GM18519 (cell line): ENCODE measurements at regions not wholly inside any gene's neighbourhood (a gene's known extent, or its start where the extent isn't known, plus 50 kb on each side); places are given as distances from the start of the nearest gene placed in this dataset.

Experiments
- ATAC-seq: cut with Tn5 transposase; IDR thresholded peaks from one replicate; pipeline ENCODE4 v1.9.1; 2021; ENCODE audit warnings: mild to moderate bottlenecking, moderate library complexity; ENCODE audit not compliant: unreplicated experiment, low FRiP score

DNA sequence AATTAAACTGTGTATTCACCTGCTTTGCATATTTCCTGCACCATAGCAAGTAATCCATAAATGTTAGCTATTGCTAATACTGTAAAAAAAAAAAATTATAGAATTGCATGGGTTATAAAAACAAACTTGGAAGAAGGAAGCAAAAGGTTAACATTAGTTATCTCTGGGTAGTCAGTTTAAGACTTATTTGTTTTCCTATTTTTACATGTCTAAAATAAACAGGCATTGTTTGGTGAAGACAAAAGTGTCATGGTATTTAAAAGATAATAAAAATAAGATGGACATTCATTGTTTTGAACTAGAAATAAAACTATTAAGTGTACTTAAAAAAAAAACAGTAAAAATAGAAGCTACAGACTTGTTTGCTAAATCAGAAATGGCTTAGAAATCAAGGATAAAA is 313.8 kb downstream of the SOX9 start:
- ATAC-seq: no peak

DNA sequence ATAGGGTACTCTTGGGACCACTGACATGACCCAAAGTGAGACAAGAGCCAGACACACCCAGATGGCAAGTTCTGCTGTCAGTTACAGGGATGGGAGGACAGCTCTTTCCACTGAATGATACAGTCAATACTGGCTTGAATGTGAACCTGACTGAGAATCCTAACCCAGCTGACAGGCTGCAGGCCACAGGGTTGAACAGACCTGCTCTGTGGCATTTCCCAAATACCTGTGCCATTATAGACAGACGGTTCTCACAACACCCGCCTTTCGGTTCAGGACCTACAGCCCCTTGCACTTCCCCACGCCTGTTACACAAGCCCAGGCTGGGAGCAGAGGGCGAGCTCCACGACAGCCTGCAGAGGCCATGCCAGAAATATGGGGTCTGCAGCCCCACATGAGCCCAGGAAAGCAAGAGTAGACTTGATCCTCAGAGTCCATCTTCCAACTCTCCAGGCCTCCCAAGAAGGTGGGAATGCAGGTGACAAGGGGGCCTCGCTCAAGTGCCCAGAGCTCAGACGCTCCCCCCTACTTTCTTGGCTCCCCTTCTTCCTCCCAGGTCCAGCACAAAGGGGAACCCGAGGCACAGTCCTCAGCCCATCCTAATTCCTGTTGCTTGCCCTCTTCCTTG is 314.3 kb downstream of the SOX9 start:
- no peak for ATAC-seq

DNA sequence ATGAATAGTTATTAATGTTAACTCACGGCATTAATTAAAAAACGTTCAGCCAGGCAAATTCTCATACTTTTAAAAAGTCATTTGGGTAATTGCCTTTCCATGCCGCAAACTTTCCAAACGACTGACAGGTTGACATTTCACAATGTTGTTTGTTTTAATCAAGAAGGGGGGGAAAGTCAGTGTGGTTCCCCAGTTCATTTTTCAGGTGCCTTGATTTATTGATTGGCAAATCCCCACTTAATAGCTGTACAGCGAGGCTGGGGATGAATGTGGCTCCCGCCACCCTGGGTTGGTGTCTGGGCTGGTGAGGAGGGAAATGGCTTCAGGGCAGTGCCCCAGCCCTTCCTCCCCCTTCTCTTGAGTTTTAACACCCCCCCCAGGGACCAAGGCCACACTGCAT is 318.0 kb downstream of the SOX9 start:
- no peak for ATAC-seq

DNA sequence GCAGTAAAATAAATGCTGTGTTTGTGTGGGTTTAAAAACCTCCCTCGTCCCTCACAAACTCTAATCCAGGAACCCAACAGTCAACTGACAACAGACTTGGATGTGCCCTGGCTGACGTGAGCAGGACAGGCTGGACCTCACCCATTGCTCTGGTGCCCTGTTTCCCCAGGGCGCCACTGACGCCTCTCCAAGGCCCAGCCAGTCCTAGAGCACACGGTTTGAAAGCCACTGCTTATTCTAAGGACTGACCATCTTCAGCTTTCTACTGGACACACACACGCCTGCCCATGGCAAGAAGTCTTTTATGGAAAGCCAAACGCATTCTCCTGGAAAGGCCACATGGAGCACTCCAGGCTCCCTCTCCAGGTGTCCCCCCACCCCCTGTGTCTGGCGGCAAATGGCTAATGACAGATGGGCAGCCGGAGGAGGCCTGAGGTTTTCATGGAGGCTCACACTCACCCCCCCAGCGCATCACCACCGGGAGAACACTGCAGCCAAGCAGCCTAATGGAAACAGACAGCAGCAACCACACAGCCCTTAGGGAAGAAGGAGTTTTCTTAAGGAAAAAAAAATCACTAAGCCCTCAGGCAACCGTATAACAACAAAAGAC is 319.2 kb downstream of the SOX9 start:
- ATAC-seq: no peak

DNA sequence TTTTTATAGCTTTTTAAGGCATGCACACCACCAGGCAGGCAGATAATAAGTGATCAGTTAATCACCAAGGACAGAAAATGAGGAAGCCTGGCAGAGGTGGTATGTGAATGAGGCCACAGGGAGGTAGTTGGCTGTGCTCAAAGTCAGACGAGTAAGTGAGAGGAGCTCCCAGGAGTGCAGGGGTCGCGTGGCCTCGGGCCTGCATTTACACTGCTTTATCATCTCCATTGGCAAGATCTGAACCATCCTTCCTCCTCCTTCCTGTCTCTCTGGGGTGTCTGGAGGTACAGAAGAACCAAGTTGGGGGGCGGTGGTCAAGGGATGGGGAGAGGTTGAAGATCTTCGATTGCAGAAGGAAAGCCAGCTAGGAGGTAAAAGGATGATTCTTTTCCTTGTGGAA is 320.1 kb downstream of the SOX9 start:
- ATAC-seq: no peak

DNA sequence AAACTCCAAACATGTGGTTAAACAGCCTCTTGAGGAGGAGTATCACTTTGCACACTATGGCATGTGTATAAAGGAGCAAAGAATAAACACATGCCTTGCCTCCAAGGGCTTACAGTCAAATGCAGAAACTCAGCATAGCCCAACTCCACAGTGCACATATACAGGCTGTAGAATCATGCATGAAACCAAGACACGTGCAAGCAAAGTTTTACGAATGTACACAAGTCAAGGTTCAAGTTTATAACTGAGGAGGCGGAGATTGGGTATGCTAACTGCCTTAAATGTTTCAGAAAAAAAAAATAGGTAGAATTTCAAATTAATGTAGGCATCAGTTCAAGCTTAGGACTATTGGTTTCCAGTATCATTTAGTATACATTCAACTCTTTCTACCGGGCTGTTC is 321.1 kb downstream of the SOX9 start:
- ATAC-seq: no peak

DNA sequence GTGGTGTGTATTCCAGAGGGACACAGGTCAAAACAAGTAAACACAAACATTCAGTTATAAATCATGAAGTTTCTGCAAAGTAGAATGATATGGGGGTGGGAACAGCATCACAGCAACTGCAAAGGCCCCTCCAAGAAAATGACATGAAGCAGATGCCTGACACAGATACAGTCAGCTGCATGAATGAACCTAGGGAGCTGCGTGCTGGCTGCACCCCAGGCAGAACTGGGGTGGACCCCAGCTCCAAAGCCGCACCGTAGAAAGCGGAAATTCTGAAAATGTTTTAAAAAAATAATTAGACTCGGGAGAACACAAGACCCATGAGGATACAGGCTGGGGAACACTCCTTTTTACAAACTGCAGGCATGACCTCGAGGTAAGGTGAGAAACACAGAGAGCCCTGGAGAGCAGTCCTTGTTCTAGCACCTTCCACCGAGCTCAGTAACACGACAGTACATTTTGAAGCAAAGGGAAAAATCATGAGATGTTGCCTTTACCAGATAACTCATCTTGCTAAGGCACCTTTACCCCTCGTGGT is 323.8 kb downstream of the SOX9 start:
- ATAC-seq: no peak

DNA sequence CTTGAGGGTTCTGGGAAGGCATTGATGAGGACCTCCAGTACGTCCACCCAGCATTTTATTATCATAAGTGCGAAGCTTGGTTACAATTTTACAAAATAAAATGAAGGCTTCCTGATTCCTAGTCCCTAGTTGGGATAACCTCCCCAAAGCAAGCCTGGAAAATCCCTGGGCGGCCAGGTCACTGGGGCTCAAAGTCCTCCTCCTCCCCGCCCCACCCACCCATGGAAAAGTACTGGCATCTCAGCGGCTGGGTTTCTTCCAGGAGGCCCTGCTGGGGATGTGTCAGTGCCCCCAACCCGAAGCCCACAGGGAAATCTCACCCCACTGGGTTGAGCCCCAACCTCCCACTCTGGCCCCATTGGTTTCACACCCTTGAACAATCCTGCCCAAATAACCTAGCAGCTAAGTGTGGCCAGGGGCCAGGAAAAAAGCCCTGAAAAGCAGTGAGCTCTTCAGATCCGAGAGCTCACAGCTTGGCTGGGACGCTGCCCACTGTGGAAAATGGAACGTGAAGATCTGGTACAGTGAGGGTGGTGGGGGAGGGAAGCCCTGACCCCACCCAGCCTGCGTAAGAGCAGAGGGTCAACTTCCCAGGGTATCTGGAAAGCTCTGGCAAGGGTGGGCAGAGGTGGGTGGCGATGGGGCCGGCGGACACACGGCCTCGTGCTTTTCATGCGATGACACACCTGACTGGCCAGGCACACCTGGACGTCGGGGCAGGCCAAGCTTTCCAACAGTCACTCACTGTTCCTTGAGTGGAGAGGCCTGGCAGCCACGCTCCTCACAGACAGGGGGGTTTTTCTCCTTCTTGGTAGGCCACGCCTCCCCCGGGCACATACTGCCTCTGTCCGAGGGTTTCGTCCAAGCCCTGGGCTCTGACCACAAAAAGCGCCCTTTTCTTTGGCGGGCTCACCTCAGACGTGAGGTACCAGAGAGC is 324.5 kb downstream of the SOX9 start:
- ATAC-seq: no peak

DNA sequence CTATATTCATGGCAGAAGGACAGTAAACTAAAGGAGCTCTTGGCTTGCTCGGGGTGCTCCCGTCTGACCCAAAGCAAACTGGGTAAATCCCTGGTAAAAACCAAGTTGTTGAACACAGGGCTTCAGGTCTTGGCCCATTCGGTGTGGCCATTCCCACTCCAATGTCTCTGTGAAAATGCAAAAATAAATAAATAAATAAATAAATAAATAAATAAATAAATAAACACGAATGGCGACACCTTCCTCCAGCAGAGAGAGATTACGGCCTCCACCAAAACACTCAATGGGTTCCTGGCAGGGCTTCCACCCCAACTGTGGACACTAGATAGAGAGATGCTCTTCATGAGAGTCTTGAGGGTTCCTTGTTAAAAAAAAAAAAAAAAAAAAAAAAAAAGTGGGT is 325.3 kb downstream of the SOX9 start:
- ATAC-seq: no peak

DNA sequence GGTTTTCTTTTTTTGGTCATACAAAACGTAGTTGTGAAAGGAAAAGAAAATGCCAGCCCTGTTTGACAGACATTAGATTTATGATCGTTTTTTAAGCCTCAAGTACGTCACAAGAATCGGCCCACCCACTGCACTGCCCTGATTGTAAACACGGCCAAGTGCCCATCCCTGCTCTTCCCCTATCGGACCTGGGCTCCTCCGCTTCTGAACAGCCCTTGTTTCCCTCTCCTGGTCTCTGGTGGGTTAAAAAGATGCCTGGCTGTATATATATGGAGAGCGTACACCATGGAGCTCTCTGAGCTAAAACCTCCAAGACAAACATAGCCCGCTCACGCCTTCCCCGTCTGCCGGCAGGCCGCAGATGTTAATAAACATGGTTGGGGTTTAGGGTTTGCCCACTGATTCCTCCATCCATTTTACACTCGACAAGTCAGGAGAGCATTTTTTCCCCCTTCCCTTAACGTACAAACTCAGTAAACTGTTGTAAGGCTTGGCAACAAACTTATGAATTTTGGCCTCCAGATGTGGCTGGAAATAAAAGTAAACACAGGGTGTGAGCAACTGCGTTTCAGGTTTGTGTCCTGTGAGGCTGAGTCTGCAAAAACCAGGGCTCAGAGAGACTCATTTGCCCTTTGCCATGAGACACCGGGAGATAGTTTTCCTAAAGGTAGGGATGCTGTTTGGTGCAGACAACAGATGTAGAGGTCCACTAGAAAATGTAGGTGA is 325.9 kb downstream of the SOX9 start:
- no peak for ATAC-seq

DNA sequence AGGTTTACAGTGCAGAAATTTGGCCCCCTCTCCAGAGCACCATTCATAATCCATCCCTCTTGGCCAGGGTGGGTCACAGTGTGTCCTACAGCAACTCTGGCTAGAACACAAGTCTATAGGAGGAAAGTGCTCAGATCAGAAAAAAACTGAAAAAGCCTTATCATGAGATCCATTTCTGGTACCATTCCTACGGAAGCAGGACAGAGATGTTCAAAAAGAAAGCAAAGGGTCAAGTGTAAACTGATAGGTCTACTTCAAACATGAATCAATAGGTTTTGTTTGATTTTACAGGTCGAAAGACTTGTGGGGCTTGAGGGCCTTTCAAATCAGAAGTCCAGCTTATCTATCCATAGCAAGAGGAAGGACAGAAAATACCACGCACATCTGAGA is 326.4 kb downstream of the SOX9 start:
- no peak for ATAC-seq

DNA sequence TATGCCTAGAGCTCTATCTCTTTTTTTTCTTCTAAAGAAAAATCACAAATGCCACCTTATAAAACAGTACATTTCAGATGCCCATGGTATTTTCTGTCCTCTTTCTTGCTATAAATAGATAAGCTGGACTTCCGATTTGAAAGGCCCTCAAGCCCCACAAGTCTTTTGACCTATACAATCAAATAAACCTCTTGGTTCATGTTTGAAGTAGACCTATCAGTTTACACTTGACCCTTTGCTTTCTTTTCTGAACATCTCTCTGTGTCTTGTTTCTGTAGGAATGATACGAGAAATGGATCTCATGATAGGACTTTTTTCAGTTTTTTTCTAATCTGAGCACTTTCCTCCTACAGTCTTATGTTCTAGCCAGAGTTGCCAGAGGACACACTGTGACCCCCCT is 327.2 kb downstream of the SOX9 start:
- no peak for ATAC-seq

DNA sequence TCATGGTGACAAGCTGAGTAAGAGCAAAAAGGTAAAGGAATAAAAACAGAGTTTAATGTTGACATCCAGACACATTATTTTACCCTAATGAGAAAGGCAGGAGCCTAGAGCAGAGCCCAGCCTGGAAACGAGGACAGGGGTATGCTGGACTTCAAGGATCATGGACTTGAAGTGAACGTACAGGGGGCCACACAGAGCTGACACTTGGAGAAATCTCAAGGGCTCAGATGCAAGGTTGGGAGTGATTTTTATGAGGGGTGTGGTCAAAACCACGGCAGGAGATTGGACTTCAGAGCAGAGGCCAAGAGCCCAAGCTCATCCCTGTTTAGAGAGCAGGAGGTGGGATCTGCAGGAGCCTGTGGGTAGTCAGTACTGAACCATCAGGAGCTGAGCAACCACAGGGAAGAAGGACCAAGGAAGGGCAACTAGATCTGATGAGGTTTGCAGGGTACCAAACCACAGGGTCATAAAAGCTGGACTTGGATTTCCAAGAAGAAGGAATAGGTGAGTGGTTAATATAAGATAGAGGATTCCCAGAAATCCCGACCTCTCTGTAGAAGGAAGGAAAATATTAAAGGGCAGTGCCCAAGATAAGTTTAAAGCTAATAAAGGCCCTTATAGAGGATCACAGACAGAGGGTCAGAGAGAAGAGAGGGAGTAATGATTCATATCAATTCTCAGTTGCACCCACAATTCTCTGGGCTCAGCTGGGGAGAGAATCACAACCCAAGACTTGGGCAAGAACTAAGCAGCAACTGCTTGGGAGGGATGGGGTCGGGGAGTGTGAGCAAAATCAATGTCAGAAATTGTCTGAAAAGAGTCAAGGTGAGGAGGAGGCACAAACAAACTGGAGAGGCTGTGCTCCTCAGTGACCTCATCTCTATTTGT is 331.7 kb downstream of the SOX9 start:
- ATAC-seq: no peak

DNA sequence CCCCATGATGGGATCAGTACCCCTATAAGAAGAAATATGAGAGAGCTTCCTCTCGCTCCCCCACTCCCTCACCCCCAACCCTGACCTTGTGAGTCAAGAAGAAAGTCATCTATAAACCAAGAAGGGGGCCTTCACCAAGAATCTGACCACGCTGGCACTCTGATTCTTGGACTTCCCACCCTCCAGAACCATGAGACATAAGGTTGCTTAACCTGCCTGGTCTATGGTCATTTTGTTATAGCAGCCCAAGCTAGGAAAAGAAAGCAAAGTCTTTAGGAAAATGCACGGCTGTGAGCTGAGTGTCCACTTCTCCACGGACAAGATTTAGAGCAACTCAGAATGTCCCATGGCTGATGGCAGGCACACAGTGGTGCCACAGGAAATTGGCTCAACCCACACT is 333.5 kb downstream of the SOX9 start:
- no peak for ATAC-seq

DNA sequence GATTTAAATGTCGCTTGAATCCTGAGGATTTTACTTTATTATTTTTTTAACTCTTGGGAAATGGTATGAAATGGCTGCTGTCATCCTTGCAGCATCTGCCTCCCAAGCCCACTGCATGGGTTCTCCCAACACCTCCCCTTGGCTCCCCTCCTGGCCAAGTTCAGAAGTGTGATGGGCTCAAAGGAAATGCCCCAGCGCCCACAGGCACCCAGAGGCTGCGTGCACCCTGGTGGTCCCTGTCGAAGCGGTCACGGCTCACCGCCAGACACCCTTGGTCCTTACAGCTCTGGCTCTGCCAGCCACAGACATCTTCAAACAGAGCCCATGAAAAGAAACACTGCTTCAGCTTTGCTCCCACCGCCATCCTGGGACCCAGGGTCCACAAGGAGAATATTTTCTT is 334.7 kb downstream of the SOX9 start:
- no peak for ATAC-seq

DNA sequence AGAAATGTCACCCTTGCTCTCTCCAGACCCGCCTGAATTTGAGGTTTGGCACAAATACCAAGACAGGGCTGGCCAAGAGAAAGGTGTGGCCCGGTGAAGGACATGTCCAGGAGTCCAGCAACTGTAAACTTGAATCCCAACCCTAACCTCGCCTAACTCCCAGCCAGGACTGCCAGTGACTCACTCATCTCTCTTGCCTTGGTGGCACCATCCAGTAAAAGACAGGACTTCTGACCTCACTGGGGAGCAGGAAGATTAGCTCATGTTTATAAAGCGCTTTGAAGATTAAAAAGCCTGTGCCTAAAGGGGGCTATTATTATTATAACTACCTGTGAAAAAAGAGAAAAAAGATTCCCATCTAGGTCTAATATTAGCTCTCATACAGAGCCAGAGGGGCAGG is 335.3 kb downstream of the SOX9 start:
- ATAC-seq: no peak

DNA sequence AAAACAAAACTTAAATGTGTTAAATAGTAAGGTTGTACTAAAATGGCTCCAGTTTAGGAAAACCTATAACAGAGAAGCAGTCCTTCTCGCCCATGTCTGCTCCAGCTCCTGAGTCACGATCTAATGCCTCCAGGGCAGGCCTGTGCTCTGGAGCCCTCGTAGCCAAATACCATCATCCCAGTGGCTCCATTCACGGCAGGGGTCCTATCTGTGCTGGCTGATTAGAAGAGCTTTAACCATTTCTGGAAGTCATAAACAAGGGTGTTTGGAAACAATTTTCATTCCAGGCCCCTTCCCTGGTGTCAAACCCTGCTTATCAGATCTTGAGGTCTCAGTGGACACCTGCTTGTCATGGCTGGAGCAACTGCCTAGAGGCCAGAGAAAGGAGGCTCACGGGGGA is 336.9 kb downstream of the SOX9 start:
- no peak for ATAC-seq

DNA sequence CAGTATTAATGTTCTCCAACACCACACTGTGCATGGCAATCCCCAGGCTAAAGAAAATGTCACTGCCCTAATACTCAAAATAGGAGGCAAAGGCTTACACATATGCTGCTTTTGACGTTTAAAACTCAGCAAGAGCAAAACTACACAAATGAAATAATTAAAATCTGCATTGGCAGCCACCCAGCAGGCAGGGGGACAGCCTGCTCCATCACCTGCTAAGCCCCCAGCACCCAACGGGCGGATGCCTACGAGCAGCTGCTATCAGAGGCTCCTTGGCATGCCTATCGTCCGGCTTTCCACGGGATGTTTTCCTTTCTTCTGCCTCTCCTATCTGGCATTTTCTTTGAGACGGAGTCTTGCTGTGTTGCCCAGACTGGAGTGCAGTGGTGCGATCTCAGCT is 337.5 kb downstream of the SOX9 start:
- ATAC-seq: no peak

DNA sequence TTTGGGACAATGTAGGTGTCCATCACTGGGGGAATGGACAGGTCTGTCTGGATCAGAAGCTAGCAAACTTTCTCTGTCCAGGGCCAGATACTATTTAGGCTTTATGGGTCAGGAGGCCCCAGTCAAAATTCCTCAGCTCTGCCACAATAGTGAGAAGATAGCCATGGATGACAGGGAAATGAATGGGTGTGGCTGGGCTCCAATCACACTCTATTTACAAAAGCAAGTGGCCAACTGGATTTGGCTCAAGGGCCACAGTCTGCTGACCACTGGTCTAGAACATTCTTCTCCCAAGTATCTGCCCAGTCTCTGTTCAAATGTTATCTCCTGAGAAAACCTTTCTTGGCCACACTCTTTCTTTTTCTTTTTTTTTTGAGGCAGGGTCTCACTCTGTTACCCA is 339.9 kb downstream of the SOX9 start:
- ATAC-seq: no peak

DNA sequence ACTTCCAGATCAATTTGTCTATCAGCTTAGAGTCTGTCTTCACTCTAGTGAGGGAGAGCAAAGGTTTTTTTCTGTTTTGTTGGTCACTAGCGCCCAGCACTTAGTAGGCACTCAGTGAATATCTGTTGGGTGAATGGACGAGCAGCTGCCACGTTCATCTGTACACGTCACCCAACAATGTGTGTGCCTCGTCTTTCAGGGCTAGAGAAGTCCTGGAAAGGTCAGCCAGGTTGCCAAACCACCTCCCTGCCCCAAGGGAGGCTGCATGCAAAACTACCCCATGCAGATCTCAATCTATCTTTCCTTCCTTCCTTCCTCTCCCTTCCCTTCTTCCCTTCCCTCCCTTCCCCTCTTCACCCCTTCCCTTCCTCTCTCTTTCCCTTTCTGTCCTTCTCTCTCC is 340.9 kb downstream of the SOX9 start:
- ATAC-seq: no peak
